MM.1S (cell line): ENCODE measurements at regions not wholly inside any gene's neighbourhood (a gene's known extent, or its start where the extent isn't known, plus 50 kb on each side); places are given as distances from the start of the nearest gene placed in this dataset.

Experiments
- CTCF ChIP-seq: fragments of 300-600 bp; sonication (generic); IDR thresholded peaks from 2 replicates; pipeline ENCODE4 v1.5.1; 2016; ENCODE audit warnings: antibody characterized with exemption, low read length, mixed read lengths
- EZH2phosphoT487 ChIP-seq: fragments of 300-600 bp; sonication (generic); IDR thresholded peaks from 2 replicates; pipeline ENCODE4 v1.6.1; 2018; ENCODE audit warnings: antibody characterized with exemption, low read length

- TF ChIP-seq CTCF (no peak), EZH2phosphoT487 (no peak)
Measured at GRCh38 chr13:103731959-103732358, 665.7 kb upstream of the SLC10A2 start.
